K562 (cell line): ENCODE measurements at regions not wholly inside any gene's neighbourhood (a gene's known extent, or its start where the extent isn't known, plus 50 kb on each side); places are given as distances from the start of the nearest gene placed in this dataset.
"Not testable (repeated sequence)": the region's sequence is repeated elsewhere in the genome, so short reads cannot be mapped to it uniquely, and the experiment has no call there.

Experiments used
- ATAC-seq: fragments of 200-7000 bp; cut with Tn5 transposase; 3 replicates; pipeline ENCODE4 v1.9.1; 2020; ENCODE audit warnings: moderate library complexity
- BruUV-seq: library from RNA; stranded (reverse); fragments of 400-500 nt; replicated peaks from 2 replicates; lab custom pipeline; 2021; lab: Mats Ljungman, UMichigan
- CTCF ChIA-PET: fragments of 300-600 bp; formaldehyde crosslinking; extraction: SDS; loops from one replicate; lab custom pipeline; 2021; ENCODE audit warnings: low intra/inter-chr PET ratio; lab: Yijun Ruan, JAX
- POLR2A ChIA-PET: fragments of 300-600, 350-650 bp; sonication (Branson Sonifier 250); formaldehyde crosslinking; extraction: SDS; loops from one replicate; lab custom pipeline; 2021; ENCODE audit warnings: antibody characterized with exemption, inconsistent platforms; lab: Yijun Ruan, JAX
- DNase-seq, 4 experiments: peaks; one replicate each; pipeline versions ENCODE4 v3.0.0 to v3.0.0-alpha.2; 2011 to 2018; ENCODE audit warnings: low spot score in 3 of 4, mixed read lengths in 3 of 4; ENCODE audit errors: extremely low read depth in 1 of 4
- FAIRE-seq: peaks from 2 replicates; lab custom pipeline; 2011; peaks lifted over from hg19 to GRCh38; lab: Jason Lieb, UNC
- H2AFZ ChIP-seq: 2 replicates; pipeline ENCODE4 v1.6.0; 2011; ENCODE audit warnings: low read depth, low read length, control low read depth, inconsistent platforms
- H3K27ac ChIP-seq: fragments of 200-600 bp; 3 replicates; pipeline ENCODE4 v1.8.0; 2011; ENCODE audit warnings: low read depth, mild to moderate bottlenecking, control low read depth, inconsistent platforms, low read length, moderate library complexity, mixed read lengths; ENCODE audit errors: extremely low read depth
- H3K27me3 ChIP-seq, 2 experiments: fragments of 300-600 bp in 1 of 2; 2 replicates in 1 of 2; 3 replicates in 1 of 2; pipeline versions ENCODE4 v1.6.0 to v1.8.0; 2011; ENCODE audit warnings: inconsistent platforms in 2 of 2, low read length in 2 of 2, mild to moderate bottlenecking in 1 of 2, mixed read lengths in 1 of 2, moderate library complexity in 1 of 2; ENCODE audit not compliant: control insufficient read depth in 2 of 2, insufficient read depth in 2 of 2
- H3K36me3 ChIP-seq: fragments of 300-600 bp; 3 replicates; pipeline ENCODE4 v1.8.0; 2011; ENCODE audit warnings: mild to moderate bottlenecking, low read length, inconsistent platforms; ENCODE audit not compliant: control insufficient read depth, insufficient read depth
- H3K4me1 ChIP-seq, 2 experiments: fragments of 200-600 bp in 1 of 2; replicated peaks in 1 of 2; 2 replicates in 1 of 2; 3 replicates in 1 of 2; pipeline versions ENCODE4 v1.5.1 to v1.8.0; 2011; ENCODE audit warnings: inconsistent platforms in 2 of 2, low read length in 2 of 2, mild to moderate bottlenecking in 1 of 2, mixed read lengths in 1 of 2, moderate library complexity in 1 of 2; ENCODE audit not compliant: control insufficient read depth in 2 of 2, insufficient read depth in 2 of 2
- H3K4me2 ChIP-seq: 2 replicates; pipeline ENCODE4 v1.6.1; 2011; ENCODE audit warnings: low read length, control low read depth, inconsistent platforms, mixed read lengths; ENCODE audit not compliant: insufficient read depth
- H3K4me3 ChIP-seq: fragments of 200-600 bp; sonication (generic), shearing (Covaris generic); 2 replicates; pipeline ENCODE4 v1.5.1; 2016; ENCODE audit warnings: control low read depth, inconsistent platforms
- H3K79me2 ChIP-seq: fragments of 200-600 bp; 3 replicates; pipeline ENCODE4 v1.8.0; 2011; ENCODE audit warnings: low read length, inconsistent platforms; ENCODE audit not compliant: control insufficient read depth, insufficient read depth
- H3K9ac ChIP-seq, 2 experiments: 2 replicates each; pipeline versions ENCODE4 v1.6.0 to v1.6.1; 2011; ENCODE audit warnings: low read depth in 2 of 2, low read length in 2 of 2, control low read depth in 1 of 2, inconsistent platforms in 1 of 2, mild to moderate bottlenecking in 1 of 2, mixed read lengths in 1 of 2; ENCODE audit not compliant: insufficient read depth in 1 of 2
- H3K9me1 ChIP-seq: one replicate; pipeline ENCODE4 v1.6.0; 2011; ENCODE audit warnings: inconsistent platforms, mild to moderate bottlenecking, low read length, moderate library complexity; ENCODE audit not compliant: control insufficient read depth, insufficient read depth
- H3K9me3 ChIP-seq: replicated peaks from 2 replicates; pipeline ENCODE4 v1.5.1; 2011; ENCODE audit warnings: low read depth, low read length, inconsistent platforms; ENCODE audit not compliant: control insufficient read depth, insufficient read depth
- H4K20me1 ChIP-seq: replicated peaks from 2 replicates; pipeline ENCODE4 v1.6.1; 2011; ENCODE audit warnings: low read length, inconsistent platforms, mixed read lengths; ENCODE audit not compliant: control insufficient read depth, insufficient read depth
- ATF1 ChIP-seq, 2 experiments: fragments of 450-650 bp in 1 of 2; IDR thresholded peaks; 2 replicates each; pipeline ENCODE4 v1.6.1; 2016; ENCODE audit warnings: missing compliant biosample characterization in 1 of 2, missing genetic modification characterization in 1 of 2
- ATF7 ChIP-seq: fragments of 450-650 bp; IDR thresholded peaks from 2 replicates; pipeline ENCODE4 v1.7.1; 2014; ENCODE audit warnings: mild to moderate bottlenecking, moderate library complexity
- THAP12 ChIP-seq: fragments of 250-450 bp; sonication (Bioruptor Pico); IDR thresholded peaks from 2 replicates; pipeline ENCODE4 v1.9.0; 2021; ENCODE audit warnings: mild to moderate bottlenecking, inconsistent platforms
- WGBS: fragments of 100-300 bp; shearing (Covaris generic); methylation state at CpG from one replicate; pipeline ENCODE4 v1.1.6; 2016; ENCODE audit warnings: low coverage, mixed read lengths; ENCODE audit not compliant: insufficient coverage; ENCODE audit errors: missing lambda C conversion rate; 5-methylcytosine and 5-hydroxymethylcytosine counted together
- in situ Hi-C: fragments of 300-500 bp; cut with MboI; formaldehyde crosslinking; loops from 4 replicates; pipeline ENCODE4 v1.15.0; 2018; ENCODE audit warnings: inconsistent platforms, mixed read lengths
- intact Hi-C: fragments of 100-400 bp; cut with micrococcal nuclease; formaldehyde crosslinking; loops from 2 replicates; pipeline ENCODE4 v1.14.2; 2022

- Histone ChIP-seq H3K4me2 (no peak overlapping the region), H3K4me3 (no peak overlapping the region), H3K9me3 (no peaks in the 10 kb centered on the region), H3K4me1 (no peaks in the 10 kb centered on the region), H3K36me3 (no peaks in the 10 kb centered on the region), H2AFZ (no peak overlapping the region), H3K79me2 (no peaks in the 10 kb centered on the region), H3K27ac (no peak overlapping the region), H3K9me1 (no peaks in the 10 kb centered on the region), H3K27me3 (no peaks in the 10 kb centered on the region)
- FAIRE-seq, result no peak
- no TSS peak for BruUV-seq
- ChIA-PET CTCF (no interaction called here), POLR2A (interaction anchor here (0.7 kb wide), 1 partner anchor 36 kb away, joined by 3 read pairs; no protein-coding TSS in a partner anchor)
- intact Hi-C loops (no loop called here), in situ Hi-C loops (no loop called here)
- 2% methylated on average over 6 of the region's 6 CpGs for WGBS
- TF ChIP-seq ATF7 (0 out of 2 replicates have a peak, but pooled peaks have one; percentile 14), THAP12 (CRISPR knock-in tag) (no peak), ATF1 (CRISPR knock-in tag; IDR thresholded peaks at IDR 0.05) (no peak), ATF1 (tag; IDR thresholded peaks at IDR 0.05) (peak; percentile 51; the same call in 1 of the 2 replicates)
- TF ChIP-seq, all 486 proteins: peak for 2
- ATAC-seq, result no peak
- Histone ChIP-seq H4K20me1 (no peaks in the 10 kb centered on the region; the same call in 1 of the 2 replicates), H3K9ac (no peak overlapping the region)
- DNase-seq, result no peak
Measured at GRCh38 chr3:181936774-181937173, 225.0 kb downstream of the SOX2 start.

DNA sequence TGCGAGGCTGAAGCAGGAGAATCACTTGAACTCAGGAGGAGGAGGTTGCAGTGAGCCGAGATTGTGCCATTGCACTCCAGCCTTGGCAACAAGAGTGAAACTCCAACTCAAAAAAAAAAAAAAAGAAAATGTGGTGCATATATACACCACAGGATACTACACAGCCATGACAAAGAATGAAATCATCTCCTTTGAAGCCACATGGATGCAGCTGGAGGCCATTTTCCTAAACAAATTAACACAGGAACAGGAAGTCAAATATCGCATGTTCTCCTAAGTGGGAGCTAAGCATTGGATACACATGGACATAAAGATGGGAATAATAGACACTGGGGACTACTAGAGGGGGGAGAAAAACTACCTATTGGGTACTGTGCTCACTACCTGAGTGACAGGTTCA, 226.9 kb downstream of the SOX2 start:
- H3K9me3 ChIP-seq, H3K9ac ChIP-seq, FAIRE-seq, H3K79me2 ChIP-seq, H3K9me1 ChIP-seq, H3K4me2 ChIP-seq, H4K20me1 ChIP-seq, intact Hi-C loops, H3K4me3 ChIP-seq, ATAC-seq, BruUV-seq, POLR2A ChIA-PET, H3K4me1 ChIP-seq, DNase-seq, H3K36me3 ChIP-seq, H2AFZ ChIP-seq, H3K27ac ChIP-seq, H3K27me3 ChIP-seq, CTCF ChIA-PET, in situ Hi-C loops: not testable (repeated sequence)
- 0% methylated on average over 3 of the region's 3 CpGs for WGBS
